IMR-90 (cell line): ENCODE measurements at regions not wholly inside any gene's neighbourhood (a gene's known extent, or its start where the extent isn't known, plus 50 kb on each side); places are given as distances from the start of the nearest gene placed in this dataset.

Source experiments
- ATAC-seq: fragments of 200-7000 bp; cut with Tn5 transposase; 2 replicates; pipeline ENCODE4 v1.9.1; 2020; ENCODE audit warnings: low read depth, mild to moderate bottlenecking, moderate library complexity
- BruUV-seq: library from RNA; stranded (reverse); fragments of 400-500 nt; replicated peaks from 2 replicates; lab custom pipeline; 2021; lab: Mats Ljungman, UMichigan
- CTCF ChIA-PET: fragments of 300-600 bp; formaldehyde crosslinking; extraction: SDS; loops from one replicate; lab custom pipeline; 2021; ENCODE audit warnings: antibody characterized with exemption; lab: Yijun Ruan, JAX
- POLR2A ChIA-PET: fragments of 300-600 bp; sonication (Branson Sonifier 250); formaldehyde crosslinking; loops from one replicate; lab custom pipeline; 2022; ENCODE audit warnings: antibody characterized with exemption; ENCODE audit not compliant: unreplicated experiment; lab: Charles Lee
- DNase-seq: peaks from one replicate; pipeline ENCODE4 v3.0.0; 2013
- H2AFZ ChIP-seq: replicated peaks from 2 replicates; pipeline ENCODE3; 2013; ENCODE audit warnings: low read length, mild to moderate bottlenecking; ENCODE audit not compliant: poor library complexity
- H2AK5ac ChIP-seq: 2 replicates; pipeline ENCODE4 v1.6.1; 2013; ENCODE audit warnings: low read depth, low read length, inconsistent platforms
- H2AK9ac ChIP-seq: replicated peaks from 2 replicates; pipeline ENCODE3; 2013; ENCODE audit warnings: mild to moderate bottlenecking, low read depth, low read length, moderate library complexity; ENCODE audit not compliant: poor library complexity
- H2BK120ac ChIP-seq: 2 replicates; pipeline ENCODE4 v1.6.1; 2013; ENCODE audit warnings: low read depth, low read length, inconsistent platforms
- H2BK15ac ChIP-seq: 3 replicates; pipeline ENCODE4 v1.6.1; 2013; ENCODE audit warnings: low read depth, low read length, inconsistent platforms
- H2BK20ac ChIP-seq: 2 replicates; pipeline ENCODE4 v1.6.1; 2013; ENCODE audit warnings: low read depth, mild to moderate bottlenecking, inconsistent platforms, low read length, moderate library complexity
- H2BK5ac ChIP-seq: 2 replicates; pipeline ENCODE4 v1.6.1; 2013; ENCODE audit warnings: mild to moderate bottlenecking, low read depth, low read length, inconsistent platforms; ENCODE audit not compliant: poor library complexity, severe bottlenecking
- H3K14ac ChIP-seq: replicated peaks from 2 replicates; pipeline ENCODE4 v1.6.1; 2013; ENCODE audit warnings: low read depth, low read length, inconsistent platforms
- H3K18ac ChIP-seq: 2 replicates; pipeline ENCODE4 v1.6.1; 2013; ENCODE audit warnings: low read depth, low read length, control low read depth
- H3K23ac ChIP-seq: 2 replicates; pipeline ENCODE4 v1.6.1; 2013; ENCODE audit warnings: low read depth, low read length, inconsistent platforms
- H3K27ac ChIP-seq: 2 replicates; pipeline ENCODE4 v1.5.1; 2013; ENCODE audit warnings: mild to moderate bottlenecking, control low read depth, low read length; ENCODE audit not compliant: insufficient read depth
- H3K27me3 ChIP-seq: 2 replicates; pipeline ENCODE4 v1.6.1; 2013; ENCODE audit warnings: low read length; ENCODE audit not compliant: control insufficient read depth, insufficient read depth
- H3K36me3 ChIP-seq: 2 replicates; pipeline ENCODE4 v1.6.1; 2013; ENCODE audit warnings: low read length, mixed read lengths; ENCODE audit not compliant: control insufficient read depth, insufficient read depth
- H3K4ac ChIP-seq: 2 replicates; pipeline ENCODE4 v1.6.1; 2013; ENCODE audit warnings: low read depth, low read length, inconsistent platforms
- H3K4me1 ChIP-seq: 2 replicates; pipeline ENCODE4 v1.6.1; 2013; ENCODE audit warnings: low read length, mixed read lengths; ENCODE audit not compliant: control insufficient read depth, insufficient read depth
- H3K4me2 ChIP-seq: 2 replicates; pipeline ENCODE4 v1.6.1; 2013; ENCODE audit warnings: low read depth, mild to moderate bottlenecking, control low read depth, low read length, moderate library complexity
- H3K4me3 ChIP-seq: 2 replicates; pipeline ENCODE4 v1.5.1; 2013; ENCODE audit warnings: low read depth, mild to moderate bottlenecking, control low read depth, low read length, moderate library complexity; ENCODE audit not compliant: insufficient read depth
- H3K56ac ChIP-seq: 2 replicates; pipeline ENCODE4 v1.6.1; 2013; ENCODE audit warnings: low read length, inconsistent platforms; ENCODE audit not compliant: insufficient read depth; ENCODE audit errors: extremely low read depth
- H3K79me1 ChIP-seq, 2 experiments: 2 replicates each; pipeline ENCODE4 v1.6.1; 2013; ENCODE audit warnings: low read length in 2 of 2, inconsistent platforms in 1 of 2, low read depth in 1 of 2
- H3K9ac ChIP-seq: 2 replicates; pipeline ENCODE4 v1.6.1; 2013; ENCODE audit warnings: low read depth, low read length, control low read depth
- H3K9me1 ChIP-seq: 2 replicates; pipeline ENCODE4 v1.6.1; 2013; ENCODE audit warnings: low read length, inconsistent platforms; ENCODE audit not compliant: insufficient read depth
- H3K9me3 ChIP-seq: 2 replicates; pipeline ENCODE4 v1.6.1; 2013; ENCODE audit warnings: low read length; ENCODE audit not compliant: control insufficient read depth, insufficient read depth
- H4K20me1 ChIP-seq: 2 replicates; pipeline ENCODE4 v1.6.1; 2013; ENCODE audit warnings: low read length, inconsistent platforms; ENCODE audit not compliant: insufficient read depth
- H4K5ac ChIP-seq: 2 replicates; pipeline ENCODE4 v1.6.1; 2013; ENCODE audit warnings: mild to moderate bottlenecking, low read depth, low read length, control low read depth
- H4K8ac ChIP-seq, 2 experiments: 2 replicates each; pipeline ENCODE4 v1.6.1; 2013; ENCODE audit warnings: low read depth in 2 of 2, low read length in 2 of 2, control low read depth in 1 of 2, inconsistent platforms in 1 of 2
- H4K91ac ChIP-seq: 2 replicates; pipeline ENCODE4 v1.6.1; 2013; ENCODE audit warnings: low read depth, low read length, inconsistent platforms; ENCODE audit not compliant: insufficient read depth
- FOS ChIP-seq: fragments of 150-350 bp; IDR thresholded peaks from 2 replicates; pipeline ENCODE4 v1.6.1; 2016; ENCODE audit warnings: low read depth, low read length
- WGBS, 2 experiments: methylation state at CpG; one replicate each; pipeline versions ENCODE4 v1.1.5 to v1.1.7; 2013; ENCODE audit warnings: missing lambda C conversion rate in 2 of 2; ENCODE audit not compliant: insufficient read length in 1 of 2; ENCODE audit errors: extremely low coverage in 2 of 2; 5-methylcytosine and 5-hydroxymethylcytosine counted together
- dilution Hi-C: fragments of 300-500 bp; cut with HindIII; formaldehyde crosslinking; loops from one replicate; pipeline ENCODE4 v1.14.3; 2018; ENCODE audit warnings: low sequenced_read_pairs; ENCODE audit not compliant: unreplicated experiment
- in situ Hi-C: fragments of 300-500 bp; cut with MboI; formaldehyde crosslinking; loops from 3 replicates; pipeline ENCODE4 v1.14.3; 2019; ENCODE audit warnings: low sequenced_read_pairs, inconsistent platforms, mixed read lengths
- intact Hi-C: fragments of 100-400 bp; cut with micrococcal nuclease; formaldehyde crosslinking; loops from 2 replicates; pipeline ENCODE4 v1.10.0; 2022
- TF ChIP-seq, protein P1 (sequence below): conservative IDR thresholded peaks from 2 replicates; pipeline ENCODE4 v1.5.1; 2012; ENCODE audit warnings: mild to moderate bottlenecking, low read depth, low read length, improper control_type of control experiment

DNA sequence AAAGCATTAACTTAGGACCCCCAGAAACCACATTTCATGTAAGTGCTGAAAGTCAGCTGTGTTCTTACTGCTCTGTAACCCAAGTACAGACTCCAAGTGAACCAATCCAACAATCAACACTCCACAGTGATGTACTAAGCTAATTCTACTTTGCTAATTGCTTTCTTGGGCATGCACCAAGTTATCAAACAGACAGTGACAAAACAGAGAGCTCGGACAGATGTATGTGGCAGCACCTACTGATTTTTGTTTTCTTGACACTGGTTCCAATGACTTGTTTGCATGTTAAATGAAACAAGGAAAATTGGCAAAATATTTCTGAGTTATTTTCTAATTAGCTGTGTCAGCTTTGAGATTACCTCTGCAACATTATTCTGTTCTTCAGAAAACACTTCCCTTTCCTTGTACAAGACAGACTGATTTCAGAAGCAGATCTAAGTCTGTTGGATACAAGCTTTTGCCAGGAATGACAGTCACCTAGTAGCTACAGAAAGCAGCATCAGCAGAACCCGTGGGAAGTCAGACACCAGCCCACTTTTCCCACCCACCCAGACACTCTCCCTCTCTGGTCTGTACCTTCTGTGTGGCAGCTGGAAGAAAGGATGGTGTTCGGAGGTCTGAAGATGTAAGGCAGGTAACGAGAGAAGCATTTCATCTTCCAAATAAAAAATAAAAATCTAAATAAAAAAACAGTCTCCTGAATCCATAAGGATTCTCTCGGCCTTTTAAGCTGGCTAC is 176.7 kb upstream of the PPP2R2B start:
- H2AK9ac ChIP-seq, result no peak overlapping the region
- H2AK5ac ChIP-seq, result no peak overlapping the region
- H3K18ac ChIP-seq, result no peak overlapping the region
- no peak overlapping the region for H2BK15ac ChIP-seq
- intact Hi-C loops (no loop called here), dilution Hi-C loops (no loop called here), in situ Hi-C loops (no loop called here)
- ATAC-seq (no peak), DNase-seq (no peak)
- H3K4me2 ChIP-seq, result no peak overlapping the region
- no peak overlapping the region for H2AFZ ChIP-seq
- no peaks in the 10 kb centered on the region for H4K20me1 ChIP-seq
- H3K27me3 ChIP-seq, result no peaks in the 10 kb centered on the region
- H3K9me3 ChIP-seq, result no peaks in the 10 kb centered on the region
- no peak for TF ChIP-seq FOS
- TF ChIP-seq, protein P1, sequence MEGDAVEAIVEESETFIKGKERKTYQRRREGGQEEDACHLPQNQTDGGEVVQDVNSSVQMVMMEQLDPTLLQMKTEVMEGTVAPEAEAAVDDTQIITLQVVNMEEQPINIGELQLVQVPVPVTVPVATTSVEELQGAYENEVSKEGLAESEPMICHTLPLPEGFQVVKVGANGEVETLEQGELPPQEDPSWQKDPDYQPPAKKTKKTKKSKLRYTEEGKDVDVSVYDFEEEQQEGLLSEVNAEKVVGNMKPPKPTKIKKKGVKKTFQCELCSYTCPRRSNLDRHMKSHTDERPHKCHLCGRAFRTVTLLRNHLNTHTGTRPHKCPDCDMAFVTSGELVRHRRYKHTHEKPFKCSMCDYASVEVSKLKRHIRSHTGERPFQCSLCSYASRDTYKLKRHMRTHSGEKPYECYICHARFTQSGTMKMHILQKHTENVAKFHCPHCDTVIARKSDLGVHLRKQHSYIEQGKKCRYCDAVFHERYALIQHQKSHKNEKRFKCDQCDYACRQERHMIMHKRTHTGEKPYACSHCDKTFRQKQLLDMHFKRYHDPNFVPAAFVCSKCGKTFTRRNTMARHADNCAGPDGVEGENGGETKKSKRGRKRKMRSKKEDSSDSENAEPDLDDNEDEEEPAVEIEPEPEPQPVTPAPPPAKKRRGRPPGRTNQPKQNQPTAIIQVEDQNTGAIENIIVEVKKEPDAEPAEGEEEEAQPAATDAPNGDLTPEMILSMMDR, result no peak
- no CpG with 5 or more reads among the region's 5 CpGs for whole genome bisulfite sequencing, 2 experiments
- no peaks in the 10 kb centered on the region for H3K36me3 ChIP-seq
- no peak overlapping the region for H4K5ac ChIP-seq
- H2BK5ac ChIP-seq, result no peak overlapping the region
- H4K91ac ChIP-seq, result no peak overlapping the region
- H3K9ac ChIP-seq, result no peak overlapping the region
- H3K14ac ChIP-seq, result no peak overlapping the region
- H2BK20ac ChIP-seq, result no peak overlapping the region
- H3K79me1 ChIP-seq, result no peaks in the 10 kb centered on the region
- ChIA-PET POLR2A (no interaction called here), CTCF (no interaction called here)
- H2BK120ac ChIP-seq, result no peak overlapping the region
- no peak overlapping the region for H3K27ac ChIP-seq
- H3K23ac ChIP-seq, result no peak overlapping the region
- no TSS peak for BruUV-seq
- H3K4ac ChIP-seq, result no peak overlapping the region
- no peaks in the 10 kb centered on the region for H3K4me1 ChIP-seq
- H3K56ac ChIP-seq, result no peak overlapping the region
- H3K4me3 ChIP-seq, result no peak overlapping the region
- H3K9me1 ChIP-seq, result no peaks in the 10 kb centered on the region
- no peak overlapping the region for H4K8ac ChIP-seq
